K562 (cell line): ENCODE measurements at regions not wholly inside any gene's neighbourhood (a gene's known extent, or its start where the extent isn't known, plus 50 kb on each side); places are given as distances from the start of the nearest gene placed in this dataset.

Experiments
- MGA ChIP-seq: fragments of 450-650 bp; IDR thresholded peaks from 2 replicates; pipeline ENCODE4 v1.6.1; 2016; ENCODE audit warnings: mild to moderate bottlenecking, moderate library complexity
- ZNF146 ChIP-seq: IDR thresholded peaks from one replicate; pipeline ENCODE4 v1.6.1; 2018; ENCODE audit warnings: missing compliant biosample characterization; ENCODE audit not compliant: unreplicated experiment

- TF ChIP-seq MGA = no peak
- TF ChIP-seq ZNF146 = no peak
- TF ChIP-seq, all 486 proteins: peak for 0
Observed at GRCh38 chr12:90611048-90611447, 343.9 kb downstream of the CCER1 start (continued).
